SK-N-SH treated with all-trans-retinoic acid at 6 μM for 48 hours (cell line): ENCODE measurements at regions not wholly inside any gene's neighbourhood (a gene's known extent, or its start where the extent isn't known, plus 50 kb on each side); places are given as distances from the start of the nearest gene placed in this dataset.
"Not testable (repeated sequence)": the region's sequence is repeated elsewhere in the genome, so short reads cannot be mapped to it uniquely, and the experiment has no call there.

Experiments used
- ATAC-seq: fragments of 200-7000 bp; cut with Tn5 transposase; 3 replicates; pipeline ENCODE4 v1.9.1; 2020; ENCODE audit warnings: mild to moderate bottlenecking, moderate library complexity
- CREB5 ChIP-seq: fragments of 250-450 bp; sonication (Bioruptor Pico); IDR thresholded peaks from 2 replicates; pipeline ENCODE4 v1.5.1; 2020; ENCODE audit warnings: low read depth, mild to moderate bottlenecking, moderate library complexity
- CSRNP3 ChIP-seq: fragments of 250-450 bp; sonication (Bioruptor Pico); IDR thresholded peaks from 2 replicates; pipeline ENCODE4 v1.5.1; 2021; ENCODE audit warnings: mild to moderate bottlenecking, moderate library complexity
- ESRRG ChIP-seq: fragments of 250-450 bp; sonication (Bioruptor Pico); IDR thresholded peaks from 2 replicates; pipeline ENCODE4 v1.6.1; 2021; ENCODE audit warnings: mild to moderate bottlenecking
- ISL1 ChIP-seq: fragments of 250-450 bp; sonication (Bioruptor Pico); IDR thresholded peaks from 2 replicates; pipeline ENCODE4 v2.1.2; 2022; ENCODE audit warnings: mild to moderate bottlenecking, moderate library complexity
- OSR1 ChIP-seq: fragments of 250-450 bp; sonication (Bioruptor Pico); IDR thresholded peaks from 2 replicates; pipeline ENCODE4 v1.8.0; 2022; ENCODE audit warnings: moderate library complexity, mild to moderate bottlenecking, inconsistent platforms
- PATZ1 ChIP-seq: fragments of 250-450 bp; sonication (Bioruptor Pico); IDR thresholded peaks from 2 replicates; pipeline ENCODE4 v1.8.0; 2020; ENCODE audit warnings: mild to moderate bottlenecking, moderate library complexity, borderline replicate concordance
- POU6F1 ChIP-seq: fragments of 250-450 bp; sonication (Bioruptor Pico); IDR thresholded peaks from 2 replicates; pipeline ENCODE4 v1.8.0; 2021; ENCODE audit warnings: low read depth, mild to moderate bottlenecking, moderate library complexity, borderline replicate concordance
- PPARA ChIP-seq: fragments of 250-450 bp; sonication (Bioruptor Pico); IDR thresholded peaks from 2 replicates; pipeline ENCODE4 v1.5.0; 2020; ENCODE audit warnings: mild to moderate bottlenecking, borderline replicate concordance
- RARB ChIP-seq: fragments of 250-450 bp; sonication (Bioruptor Pico); IDR thresholded peaks from 2 replicates; pipeline ENCODE4 v1.8.0; 2021; ENCODE audit warnings: mild to moderate bottlenecking, moderate library complexity
- SNAI2 ChIP-seq: fragments of 250-450 bp; sonication (Bioruptor Pico); IDR thresholded peaks from 2 replicates; pipeline ENCODE4 v1.5.0; 2020; ENCODE audit warnings: mild to moderate bottlenecking, moderate library complexity
- TCF4 ChIP-seq: fragments of 250-450 bp; sonication (Bioruptor Pico); IDR thresholded peaks from 2 replicates; pipeline ENCODE4 v1.8.0; 2021; ENCODE audit warnings: mild to moderate bottlenecking, moderate library complexity, borderline replicate concordance
- TOX ChIP-seq: fragments of 250-450 bp; sonication (Bioruptor Pico); IDR thresholded peaks from 2 replicates; pipeline ENCODE4 v1.8.0; 2021; ENCODE audit warnings: mild to moderate bottlenecking, moderate library complexity, borderline replicate concordance
- ZNF565 ChIP-seq: fragments of 450-650 bp; formaldehyde crosslinking; conservative IDR thresholded peaks from 2 replicates; pipeline ENCODE4 v1.5.0; 2020; ENCODE audit warnings: low read depth, mild to moderate bottlenecking, moderate library complexity
- ZNF70 ChIP-seq: fragments of 450-650 bp; formaldehyde crosslinking; IDR thresholded peaks from 2 replicates; pipeline ENCODE4 v1.5.0; 2020; ENCODE audit warnings: mild to moderate bottlenecking, moderate library complexity

GRCh38 chr3:87822563-87822962 is 236.2 kb downstream of the CGGBP1 start:
- no peak for ATAC-seq
- TF ChIP-seq PPARA (CRISPR knock-in tag) = no peak
- TF ChIP-seq TOX (CRISPR knock-in tag) = no peak
- no peak for TF ChIP-seq ZNF565 (CRISPR knock-in tag)
- no peak for TF ChIP-seq CREB5 (CRISPR knock-in tag)
- TF ChIP-seq, all 23 proteins: peak for 0

GRCh38 chr3:87813503-87813902 is 245.3 kb downstream of the CGGBP1 start:
- ATAC-seq = not testable (repeated sequence)

GRCh38 chr3:87811953-87812352 is 246.9 kb downstream of the CGGBP1 start:
- ATAC-seq = no peak
- TF ChIP-seq TCF4 (CRISPR knock-in tag) = no peak
- no peak for TF ChIP-seq ZNF565 (CRISPR knock-in tag)
- no peak for TF ChIP-seq POU6F1 (CRISPR knock-in tag)
- no peak for TF ChIP-seq ZNF70 (CRISPR knock-in tag)
- no peak for TF ChIP-seq ISL1
- TF ChIP-seq PATZ1 (CRISPR knock-in tag) = no peak

- TF ChIP-seq ESRRG (CRISPR knock-in tag) = no peak
- TF ChIP-seq SNAI2 (CRISPR knock-in tag) = no peak
- TF ChIP-seq ZNF70 (CRISPR knock-in tag) = no peak
- TF ChIP-seq TOX (CRISPR knock-in tag) = no peak
- TF ChIP-seq RARB (CRISPR knock-in tag) = no peak
- TF ChIP-seq POU6F1 (CRISPR knock-in tag) = no peak
- no peak for TF ChIP-seq TCF4 (CRISPR knock-in tag)
- TF ChIP-seq CSRNP3 (CRISPR knock-in tag) = no peak
- TF ChIP-seq OSR1 (CRISPR knock-in tag) = no peak
- TF ChIP-seq PATZ1 (CRISPR knock-in tag) = no peak
- TF ChIP-seq, all 23 proteins: peak for 0
Measured at GRCh38 chr3:87810452-87811016, 248.3 kb downstream of the CGGBP1 start.

GRCh38 chr3:87805670-87806069 is 253.1 kb downstream of the CGGBP1 start:
- no peak for ATAC-seq
- TF ChIP-seq PPARA (CRISPR knock-in tag) (no peak), TCF4 (CRISPR knock-in tag) (no peak)

More at GRCh38 chr3:87810452-87811016, 248.3 kb downstream of the CGGBP1 start:
- no peak for ATAC-seq
